ENCODE measurements at regions not wholly inside any gene's neighbourhood (a gene's known extent, or its start where the extent isn't known, plus 50 kb on each side); places are given as distances from the start of the nearest gene placed in this dataset.

DNA sequence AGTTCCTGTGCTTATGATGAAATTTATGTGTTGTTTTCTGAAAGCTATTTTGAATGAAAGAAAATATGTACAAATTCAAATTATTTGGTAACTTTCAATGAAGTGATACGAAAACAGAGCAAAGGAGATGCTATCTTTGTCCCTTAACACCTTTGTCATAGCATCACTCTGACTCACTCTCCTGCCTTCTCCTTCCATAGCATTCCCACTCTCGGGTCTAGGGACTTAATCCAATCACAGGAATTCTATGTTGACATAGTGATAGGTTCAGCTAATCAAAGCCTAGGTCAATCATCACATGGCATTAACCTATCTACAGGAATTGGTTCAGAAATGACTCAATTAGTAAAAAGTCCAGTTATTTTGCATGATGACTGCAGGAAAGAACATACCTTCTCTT lies 464.7 kb upstream of the RORB start:
- Histone ChIP-seq H3K4me1 (replicated peaks; ENCODE audit: insufficient read depth) (no peaks in the 10 kb centered on the region), H3K9me3 (ENCODE audit: insufficient read depth, low read depth) (no peaks in the 10 kb centered on the region; the same call in 1 of the 2 replicates), H3K36me3 (ENCODE audit: low read depth) (no peaks in the 10 kb centered on the region), H4K20me1 (ENCODE audit: insufficient read depth) (no peaks in the 10 kb centered on the region), H3K79me2 (ENCODE audit: low read depth) (no peaks in the 10 kb centered on the region), H3F3A (ENCODE audit: insufficient read depth, low read depth) (no peaks in the 10 kb centered on the region), H3K4me3 (no peak overlapping the region), H3K27me3 (ENCODE audit: insufficient read depth, low read depth) (no peaks in the 10 kb centered on the region), H2AFZ (no peak overlapping the region), H3K27ac (no peak overlapping the region), H3K4me2 (no peak overlapping the region), H3K9me2 (ENCODE audit: insufficient read depth) (no peaks in the 10 kb centered on the region)
- BruUV-seq (replicated peaks), result no TSS peak
- intact Hi-C loops (cut with micrococcal nuclease; ENCODE audit: unreplicated experiment), result no loop called here
- no peak for TF ChIP-seq EZH2 (IDR thresholded peaks at IDR 0.05; ENCODE audit: low read depth)
- TF ChIP-seq, protein P1, sequence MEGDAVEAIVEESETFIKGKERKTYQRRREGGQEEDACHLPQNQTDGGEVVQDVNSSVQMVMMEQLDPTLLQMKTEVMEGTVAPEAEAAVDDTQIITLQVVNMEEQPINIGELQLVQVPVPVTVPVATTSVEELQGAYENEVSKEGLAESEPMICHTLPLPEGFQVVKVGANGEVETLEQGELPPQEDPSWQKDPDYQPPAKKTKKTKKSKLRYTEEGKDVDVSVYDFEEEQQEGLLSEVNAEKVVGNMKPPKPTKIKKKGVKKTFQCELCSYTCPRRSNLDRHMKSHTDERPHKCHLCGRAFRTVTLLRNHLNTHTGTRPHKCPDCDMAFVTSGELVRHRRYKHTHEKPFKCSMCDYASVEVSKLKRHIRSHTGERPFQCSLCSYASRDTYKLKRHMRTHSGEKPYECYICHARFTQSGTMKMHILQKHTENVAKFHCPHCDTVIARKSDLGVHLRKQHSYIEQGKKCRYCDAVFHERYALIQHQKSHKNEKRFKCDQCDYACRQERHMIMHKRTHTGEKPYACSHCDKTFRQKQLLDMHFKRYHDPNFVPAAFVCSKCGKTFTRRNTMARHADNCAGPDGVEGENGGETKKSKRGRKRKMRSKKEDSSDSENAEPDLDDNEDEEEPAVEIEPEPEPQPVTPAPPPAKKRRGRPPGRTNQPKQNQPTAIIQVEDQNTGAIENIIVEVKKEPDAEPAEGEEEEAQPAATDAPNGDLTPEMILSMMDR (conservative IDR thresholded peaks at IDR 0.05), result no peak
- DNase-seq, result no peak
- CTCF ChIA-PET, result no interaction called here
- POLR2A ChIA-PET (ENCODE audit: unreplicated experiment), result no interaction called here

DNA sequence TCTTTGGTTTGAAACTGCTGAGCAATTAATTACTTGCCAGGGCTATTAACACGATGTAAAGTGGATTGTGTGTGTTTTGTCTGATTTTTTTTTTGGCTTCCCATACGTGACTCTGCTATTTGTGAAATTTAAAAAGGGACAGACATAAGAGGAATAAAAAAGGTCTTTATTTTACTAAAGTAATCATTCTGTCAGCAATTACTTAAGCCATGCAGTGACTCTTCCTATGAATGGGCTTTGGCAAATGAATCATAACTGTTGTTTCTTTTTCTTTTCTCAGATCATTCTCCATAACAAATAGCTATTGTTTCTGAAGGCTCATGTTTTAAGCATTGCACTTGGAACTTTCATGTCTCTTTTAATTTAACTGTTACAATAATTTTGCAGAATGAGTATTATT lies 461.3 kb upstream of the RORB start:
- no TSS peak for BruUV-seq (replicated peaks)
- Histone ChIP-seq H3K36me3 (ENCODE audit: low read depth) (no peaks in the 10 kb centered on the region), H3K9me3 (ENCODE audit: insufficient read depth, low read depth) (no peaks in the 10 kb centered on the region; the same call in 1 of the 2 replicates), H3K79me2 (ENCODE audit: low read depth) (no peaks in the 10 kb centered on the region), H3K9me2 (ENCODE audit: insufficient read depth) (no peaks in the 10 kb centered on the region), H2AFZ (no peak overlapping the region), H3F3A (ENCODE audit: insufficient read depth, low read depth) (no peaks in the 10 kb centered on the region), H3K4me3 (no peak overlapping the region), H3K27ac (no peak overlapping the region), H3K4me2 (no peak overlapping the region), H3K4me1 (replicated peaks; ENCODE audit: insufficient read depth) (no peaks in the 10 kb centered on the region), H4K20me1 (ENCODE audit: insufficient read depth) (no peaks in the 10 kb centered on the region), H3K27me3 (ENCODE audit: insufficient read depth, low read depth) (no peaks in the 10 kb centered on the region)
- ChIA-PET POLR2A (ENCODE audit: unreplicated experiment) (interaction anchor here (0.7 kb wide), 1 partner anchor 198 kb away, joined by 10 read pairs; no protein-coding TSS in a partner anchor), CTCF (no interaction called here)
- no peak for DNase-seq
- TF ChIP-seq, protein P1 (conservative IDR thresholded peaks at IDR 0.05), result no peak
- no peak for TF ChIP-seq EZH2 (IDR thresholded peaks at IDR 0.05; ENCODE audit: low read depth)
- intact Hi-C loops (cut with micrococcal nuclease; ENCODE audit: unreplicated experiment), result no loop called here

DNA sequence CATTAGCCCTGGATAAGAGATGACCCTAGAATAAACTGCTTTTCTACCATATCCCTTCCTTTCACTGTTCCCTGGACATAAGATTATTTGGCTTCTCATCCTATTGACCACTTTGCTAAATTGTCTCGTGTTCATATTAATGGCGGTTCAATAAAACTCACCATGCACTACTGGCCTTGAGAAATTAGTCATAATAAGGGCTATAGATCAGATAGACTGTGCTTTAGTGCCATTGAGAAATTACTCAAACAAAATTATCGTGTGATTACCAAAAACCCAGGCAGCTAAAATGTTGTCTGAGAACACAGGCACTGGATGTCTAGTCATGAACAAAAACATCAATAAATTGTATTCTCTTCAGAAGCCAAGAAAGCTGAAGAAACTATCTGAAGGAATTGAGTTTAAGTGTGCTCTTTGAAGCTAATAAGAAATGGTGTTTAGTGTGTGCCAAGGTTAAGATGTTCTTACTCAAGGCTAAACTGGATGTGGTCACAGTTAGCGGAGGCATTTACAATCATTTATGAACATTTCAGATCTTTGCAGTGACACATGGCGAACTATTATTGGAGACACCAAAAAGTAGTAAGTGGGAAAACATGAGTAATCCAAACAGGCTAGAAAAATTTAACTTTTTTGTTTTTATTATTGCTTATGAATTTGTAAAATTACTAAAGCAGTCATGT lies 460.4 kb upstream of the RORB start:
- intact Hi-C loops (cut with micrococcal nuclease; ENCODE audit: unreplicated experiment), result no loop called here
- Histone ChIP-seq H3K9me2 (ENCODE audit: insufficient read depth) (no peaks in the 10 kb centered on the region), H3K27ac (no peak overlapping the region), H2AFZ (no peak overlapping the region), H3K4me2 (no peak overlapping the region), H3K9me3 (ENCODE audit: insufficient read depth, low read depth) (no peaks in the 10 kb centered on the region; the same call in 1 of the 2 replicates), H4K20me1 (ENCODE audit: insufficient read depth) (no peaks in the 10 kb centered on the region), H3K36me3 (ENCODE audit: low read depth) (no peaks in the 10 kb centered on the region), H3K27me3 (ENCODE audit: insufficient read depth, low read depth) (no peaks in the 10 kb centered on the region), H3F3A (ENCODE audit: insufficient read depth, low read depth) (no peaks in the 10 kb centered on the region), H3K79me2 (ENCODE audit: low read depth) (no peaks in the 10 kb centered on the region), H3K4me1 (replicated peaks; ENCODE audit: insufficient read depth) (no peaks in the 10 kb centered on the region), H3K4me3 (no peak overlapping the region)
- TF ChIP-seq EZH2 (IDR thresholded peaks at IDR 0.05; ENCODE audit: low read depth), result no peak
- TF ChIP-seq, protein P1 (conservative IDR thresholded peaks at IDR 0.05), result no peak
- DNase-seq, result no peak
- CTCF ChIA-PET, result no interaction called here
- BruUV-seq (replicated peaks), result no TSS peak
- POLR2A ChIA-PET (ENCODE audit: unreplicated experiment), result no interaction called here

Measured in PC-9 (cell line).